GM19468 (cell line): ENCODE measurements at regions not wholly inside any gene's neighbourhood (a gene's known extent, or its start where the extent isn't known, plus 50 kb on each side); places are given as distances from the start of the nearest gene placed in this dataset.
"Not testable (repeated sequence)": the region's sequence is repeated elsewhere in the genome, so short reads cannot be mapped to it uniquely, and the experiment has no call there.

Source experiments
- ATAC-seq: cut with Tn5 transposase; IDR thresholded peaks from one replicate; pipeline ENCODE4 v1.9.1; 2021; ENCODE audit warnings: mild to moderate bottlenecking, moderate library complexity, moderate number of reproducible peaks; ENCODE audit not compliant: unreplicated experiment; ENCODE audit errors: extremely low read depth

GRCh38 chrX:9411682-9412081, 53.2 kb upstream of the TBL1X start:
- ATAC-seq, result not testable (repeated sequence)

GRCh38 chrX:9414416-9414815, 50.4 kb upstream of the TBL1X start:
- no peak for ATAC-seq
